GM19467 (cell line): ENCODE measurements at regions not wholly inside any gene's neighbourhood (a gene's known extent, or its start where the extent isn't known, plus 50 kb on each side); places are given as distances from the start of the nearest gene placed in this dataset.
"Not testable (repeated sequence)": the region's sequence is repeated elsewhere in the genome, so short reads cannot be mapped to it uniquely, and the experiment has no call there.

Experiments used
- ATAC-seq: cut with Tn5 transposase; IDR thresholded peaks from one replicate; pipeline ENCODE4 v1.9.1; 2021; ENCODE audit warnings: mild to moderate bottlenecking, moderate library complexity; ENCODE audit not compliant: unreplicated experiment

- no peak for ATAC-seq
Observed at GRCh38 chr1:185408700-185409270, 91.7 kb upstream of the IVNS1ABP start.

- ATAC-seq: no peak
Observed at GRCh38 chr1:185406691-185407009, 89.6 kb upstream of the IVNS1ABP start.

DNA sequence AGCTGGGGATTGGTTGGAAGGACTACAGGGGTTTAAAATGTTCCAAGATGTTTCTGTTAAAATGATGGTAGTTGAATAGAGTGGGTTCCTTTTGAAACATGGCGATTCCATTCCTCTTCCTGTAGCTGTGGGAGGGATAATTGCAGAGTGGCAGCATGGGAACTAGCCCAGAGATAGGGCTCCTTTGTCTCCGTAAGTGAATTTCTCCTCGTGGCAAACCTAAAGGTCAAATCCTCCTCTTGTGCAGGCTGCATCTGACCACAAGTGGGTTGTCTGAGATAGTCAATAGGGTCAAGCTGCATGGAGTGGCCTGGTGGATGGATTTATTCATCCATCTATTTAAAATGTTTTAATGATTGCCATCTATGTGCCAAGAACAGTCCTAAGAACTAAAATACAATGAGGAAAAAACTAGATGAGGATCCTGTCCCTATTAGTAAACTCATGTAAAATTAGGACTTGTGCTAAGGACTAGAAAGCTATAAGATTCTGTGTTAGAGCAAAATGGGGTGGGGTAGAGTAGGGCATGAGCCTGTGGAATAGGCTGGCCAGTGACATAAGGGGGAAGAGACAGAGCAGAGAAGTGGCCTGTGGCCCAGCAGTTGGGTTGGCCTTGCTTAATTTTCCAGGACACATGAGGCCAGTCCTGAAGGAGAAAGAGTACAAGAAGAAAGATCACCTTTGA is 89.1 kb upstream of the IVNS1ABP start:
- ATAC-seq: no peak

- ATAC-seq: no peak
Observed at GRCh38 chr1:185404907-185405568, 88.0 kb upstream of the IVNS1ABP start.

DNA sequence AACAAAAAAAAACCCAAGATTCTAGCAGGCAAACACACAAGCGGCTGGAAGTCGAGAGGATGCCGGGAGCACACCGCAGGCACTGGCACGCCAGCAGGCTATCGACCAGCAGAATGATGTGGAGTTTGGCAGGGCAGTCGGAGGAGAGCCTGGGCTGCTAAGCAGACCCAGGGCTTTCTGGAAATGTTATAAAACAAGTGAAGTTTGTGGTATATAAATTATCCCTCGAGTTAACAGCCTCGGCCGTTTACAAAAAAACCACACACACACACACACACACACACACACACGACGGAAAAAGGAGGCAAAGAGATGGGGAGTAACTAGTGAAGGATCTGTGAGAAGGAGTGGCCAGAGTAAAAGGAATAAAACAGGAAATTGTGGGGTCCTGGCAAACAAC is 87.2 kb upstream of the IVNS1ABP start:
- no peak for ATAC-seq

- ATAC-seq: no peak
Observed at GRCh38 chr1:185402930-185403329, 85.9 kb upstream of the IVNS1ABP start.

- ATAC-seq: no peak
Observed at GRCh38 chr1:185401019-185401418, 84.0 kb upstream of the IVNS1ABP start.

- no peak for ATAC-seq
Observed at GRCh38 chr1:185400052-185400451, 83.0 kb upstream of the IVNS1ABP start.

DNA sequence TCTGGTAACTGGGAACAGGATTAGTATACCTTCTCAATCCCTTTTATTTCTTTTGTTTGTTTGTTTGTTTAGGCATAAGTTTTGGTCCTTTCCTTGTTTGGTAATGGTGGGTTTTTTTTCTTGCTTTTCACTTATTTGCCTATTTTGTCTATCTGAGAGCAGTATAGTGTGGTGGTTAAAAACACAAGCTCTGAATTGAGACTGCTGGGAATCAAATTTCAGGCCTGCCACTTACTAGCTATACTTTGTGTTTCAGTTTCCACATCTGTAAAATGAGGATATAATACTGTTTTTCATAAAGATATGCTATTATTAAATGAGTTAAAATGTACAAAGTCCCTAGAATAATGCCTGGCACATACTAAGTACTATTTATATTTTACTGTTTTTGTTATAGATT is 81.6 kb upstream of the IVNS1ABP start:
- no peak for ATAC-seq

GRCh38 chr1:185398022-185398421 is 81.0 kb upstream of the IVNS1ABP start:
- no peak for ATAC-seq

DNA sequence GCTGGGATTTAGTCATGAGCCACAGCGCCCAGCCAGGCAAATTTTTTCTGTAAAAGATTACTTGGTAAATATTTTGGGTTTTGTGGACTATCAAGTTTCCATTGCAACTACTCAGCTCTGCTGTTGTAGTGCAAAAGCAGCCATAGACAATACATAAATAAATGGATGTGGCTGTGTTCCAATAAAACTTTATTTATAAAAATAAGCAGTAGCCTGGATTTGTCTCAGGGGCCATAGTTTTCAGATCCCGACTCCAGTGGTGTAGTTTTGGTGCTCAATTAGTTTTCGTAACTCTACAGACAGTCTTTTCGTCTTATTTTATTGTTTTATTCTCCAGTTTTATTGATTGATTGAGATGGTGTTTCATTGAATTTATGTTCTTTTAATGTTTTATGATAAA is 80.1 kb upstream of the IVNS1ABP start:
- ATAC-seq: no peak

DNA sequence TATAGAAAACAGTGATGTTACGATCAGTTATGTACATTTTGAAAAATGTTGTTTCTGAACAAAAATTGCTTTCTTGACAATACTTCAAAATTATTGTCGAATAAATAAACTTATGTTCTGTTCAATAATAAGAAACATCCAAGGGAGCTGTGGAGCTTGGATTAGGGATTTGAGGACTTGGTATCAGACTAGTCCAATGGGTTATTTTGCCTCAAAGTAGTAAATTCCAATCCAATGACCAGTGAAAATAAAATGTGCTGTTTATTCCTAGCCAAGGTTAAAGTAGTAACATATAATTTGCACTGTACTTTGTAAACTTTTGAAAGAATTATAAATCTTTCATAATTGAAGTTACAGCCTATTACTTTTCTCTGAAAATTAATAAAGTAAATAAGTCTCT is 79.1 kb upstream of the IVNS1ABP start:
- no peak for ATAC-seq

DNA sequence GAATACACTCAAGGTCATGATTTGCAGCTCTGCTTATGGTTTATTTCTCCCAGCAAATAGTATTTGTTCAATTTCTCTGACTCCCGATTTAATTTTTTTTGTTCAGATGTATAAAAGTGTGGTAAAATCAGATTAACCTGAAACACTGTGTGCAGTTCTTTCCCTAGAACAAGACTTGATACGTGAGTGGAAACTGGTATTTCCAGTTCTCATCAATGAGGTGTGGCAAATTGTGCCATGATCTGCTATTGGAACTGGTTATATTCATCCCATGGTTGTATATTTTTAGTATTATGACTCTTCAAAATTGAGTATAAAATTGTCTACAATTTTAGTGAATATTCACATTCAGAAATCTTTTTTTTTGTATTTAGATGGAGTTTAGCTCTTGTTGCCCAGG is 76.8 kb upstream of the IVNS1ABP start:
- no peak for ATAC-seq

DNA sequence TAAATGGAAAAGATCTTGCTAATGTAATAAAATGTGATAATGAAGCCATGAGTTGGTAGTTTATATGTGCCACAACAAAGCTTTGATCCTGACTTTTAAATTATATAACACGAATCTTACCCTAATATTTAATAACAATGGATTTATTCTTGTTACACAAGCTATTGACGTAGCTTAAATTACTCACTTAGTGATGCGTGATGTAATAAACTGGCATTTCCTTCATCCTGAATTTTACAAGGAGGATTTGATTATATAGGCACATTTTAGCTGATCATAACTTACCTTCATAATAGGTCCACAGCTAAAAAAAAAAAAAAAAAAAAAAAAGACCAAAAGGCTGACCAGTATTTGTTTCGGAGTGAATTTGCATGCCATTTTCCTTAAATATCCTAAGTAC is 76.2 kb upstream of the IVNS1ABP start:
- ATAC-seq: no peak

DNA sequence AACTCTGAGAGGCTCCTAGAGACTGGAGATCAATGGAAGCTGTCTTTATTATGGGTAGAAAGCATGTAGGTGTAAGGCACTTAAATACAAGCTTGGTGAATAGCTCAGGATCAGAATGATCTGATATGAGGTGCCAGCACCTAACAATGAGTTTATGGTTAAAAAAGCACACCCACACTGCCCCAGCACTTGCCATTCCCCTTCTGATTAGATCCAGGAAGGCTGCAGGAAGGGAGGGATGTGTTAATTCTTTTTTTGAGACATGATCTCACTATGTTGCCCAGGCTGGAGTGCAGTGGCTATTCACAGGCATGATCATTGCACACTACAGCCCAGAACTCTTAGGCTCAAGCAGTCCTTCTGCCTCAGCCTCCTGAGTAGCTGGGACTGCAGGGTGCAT is 71.8 kb upstream of the IVNS1ABP start:
- ATAC-seq: no peak

GRCh38 chr1:185388346-185388745 is 71.3 kb upstream of the IVNS1ABP start:
- no peak for ATAC-seq

DNA sequence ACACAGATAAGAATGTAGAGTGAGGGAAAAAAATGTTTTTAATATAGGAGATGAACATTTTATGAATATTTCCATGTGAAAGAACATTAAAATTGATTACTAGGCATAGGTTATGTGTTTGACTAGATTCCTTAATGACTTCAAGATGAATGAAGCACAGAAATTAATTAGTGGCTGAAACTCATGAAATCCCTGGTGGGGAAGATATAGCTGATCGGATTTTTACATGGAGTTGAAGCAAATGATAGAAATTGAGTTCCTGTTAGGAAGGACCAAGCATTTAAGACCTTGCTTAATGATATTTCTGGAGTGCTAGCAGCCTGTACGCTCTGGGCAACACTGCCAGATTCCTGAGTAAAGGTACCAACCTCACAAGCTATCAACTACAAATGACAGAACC is 68.9 kb upstream of the IVNS1ABP start:
- ATAC-seq: no peak

DNA sequence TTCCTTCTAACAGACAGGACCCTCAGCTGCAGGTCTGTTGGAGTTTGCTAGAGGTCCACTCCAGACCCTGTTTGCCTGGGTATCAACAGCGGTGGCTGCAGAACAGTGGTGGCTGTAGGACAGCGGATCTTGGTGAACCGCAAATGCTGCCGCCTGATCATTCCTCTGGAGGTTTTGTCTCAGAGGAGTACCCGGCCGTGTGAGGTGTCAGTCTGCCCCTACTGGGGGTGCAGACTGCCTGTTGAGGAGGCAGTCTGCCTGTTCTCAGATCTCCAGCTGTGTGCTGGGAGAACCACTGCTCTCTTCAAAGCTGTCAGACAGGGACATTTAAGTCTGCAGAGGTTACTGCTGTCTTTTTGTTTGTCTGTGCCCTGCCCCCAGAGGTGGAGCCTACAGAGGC is 66.8 kb upstream of the IVNS1ABP start:
- ATAC-seq: not testable (repeated sequence)

DNA sequence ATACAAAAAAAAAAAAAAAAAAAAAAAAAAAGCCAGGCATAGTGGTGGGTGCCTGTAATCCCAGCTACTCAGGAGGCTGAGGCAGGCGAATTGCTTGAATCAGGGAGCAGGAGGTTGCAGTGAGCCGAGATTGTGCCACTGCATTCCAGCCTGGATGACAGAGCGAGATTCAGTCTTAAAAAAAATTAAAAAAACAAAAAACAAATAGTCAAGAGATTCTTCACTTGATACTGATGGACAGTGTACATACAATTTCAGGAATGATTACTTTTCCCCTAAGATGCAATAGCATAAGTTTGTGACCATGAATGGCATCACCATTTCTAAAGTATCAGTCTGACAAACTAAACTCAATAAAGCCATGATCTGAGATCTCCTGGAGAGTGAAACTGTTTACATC is 60.8 kb upstream of the IVNS1ABP start:
- no peak for ATAC-seq

- ATAC-seq: no peak
Observed at GRCh38 chr1:185376840-185377635, 60.0 kb upstream of the IVNS1ABP start.

GRCh38 chr1:185376288-185376687 is 59.2 kb upstream of the IVNS1ABP start:
- ATAC-seq: no peak

- ATAC-seq: no peak
Observed at GRCh38 chr1:185375583-185375982, 58.5 kb upstream of the IVNS1ABP start.
